Vagina (tissue), 2 donors: ENCODE measurements at regions not wholly inside any gene's neighbourhood (a gene's known extent, or its start where the extent isn't known, plus 50 kb on each side); places are given as distances from the start of the nearest gene placed in this dataset.

Experiments
- DNase-seq, 2 donors: peaks; one replicate each; pipeline ENCODE4 v3.0.0-alpha.2; 2017; ENCODE audit errors: extremely low spot score in 2 of 2
- H3K27ac ChIP-seq: fragments of 200-600 bp; sonication (generic); one replicate; pipeline ENCODE4 v1.5.1; 2019
- H3K27me3 ChIP-seq: fragments of 200-600 bp; sonication (generic); one replicate; pipeline ENCODE4 v1.5.1; 2019
- H3K36me3 ChIP-seq, 2 donors: fragments of 200-600 bp; sonication (generic); one replicate each; pipeline ENCODE4 v1.5.1; 2017 to 2019
- H3K4me1 ChIP-seq: fragments of 200-600 bp; sonication (generic); one replicate; pipeline ENCODE4 v1.5.1; 2019
- H3K4me3 ChIP-seq, 2 donors: fragments of 200-600 bp; sonication (generic); 1 replicate in 1 of 2; 2 replicates in 1 of 2; pipeline ENCODE4 v1.5.1; 2016 to 2019
- H3K9me3 ChIP-seq: fragments of 200-600 bp; sonication (generic); one replicate; pipeline ENCODE4 v1.5.1; 2019
- CTCF ChIP-seq, 3 experiments: fragments of 450-650 bp in 2 of 3; fragments of 200-600 bp in 1 of 3; sonication (generic) in 1 of 3; IDR thresholded peaks; one replicate each; pipeline ENCODE4 v1.5.1; 2017 to 2019; ENCODE audit warnings: antibody characterized with exemption in 3 of 3, mild to moderate bottlenecking in 2 of 3, moderate library complexity in 2 of 3
- POLR2A ChIP-seq, 2 donors: fragments of 450-650 bp; IDR thresholded peaks; one replicate each; pipeline ENCODE4 v1.6.1; 2017; ENCODE audit warnings: antibody characterized with exemption in 2 of 2, mild to moderate bottlenecking in 2 of 2, moderate library complexity in 2 of 2
- POLR2AphosphoS5 ChIP-seq, 2 donors: sonication (generic); formaldehyde crosslinking; IDR thresholded peaks; one replicate each; pipeline ENCODE4 v1.9.0; 2017; ENCODE audit warnings: antibody characterized with exemption in 2 of 2, mild to moderate bottlenecking in 2 of 2, low read depth in 1 of 2; ENCODE audit not compliant: insufficient read depth in 1 of 2
- intact Hi-C: fragments of 100-400 bp; cut with DNase I; formaldehyde crosslinking; loops from one replicate; pipeline ENCODE4 v1.15.1; 2023

DNA sequence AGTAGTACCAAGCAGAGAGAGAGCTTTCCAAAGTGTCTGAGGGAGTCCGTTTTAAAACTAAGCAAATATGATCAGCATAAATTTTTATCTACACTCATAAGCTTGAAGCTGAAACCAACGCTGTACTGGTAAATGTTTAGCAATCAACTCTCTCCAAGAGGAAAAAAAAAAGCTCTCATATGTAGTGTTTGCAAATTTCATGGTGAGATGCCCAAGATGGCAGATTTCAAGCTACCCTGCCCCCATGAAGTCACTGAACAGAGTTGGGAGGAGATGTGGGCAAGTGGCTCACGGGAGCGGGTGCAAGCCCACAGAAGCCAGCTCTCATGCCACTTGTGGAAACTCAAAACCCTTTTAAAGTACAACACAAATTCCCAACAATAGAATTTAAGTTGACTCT lies 475.8 kb downstream of the BCAT1 start:
- intact Hi-C loops: no loop called here
- Histone ChIP-seq H3K9me3 (no peaks in the 10 kb centered on the region), H3K36me3 (no peaks in the 10 kb centered on the region), H3K4me3 (no peak overlapping the region), H3K27me3 (no peaks in the 10 kb centered on the region), H3K27ac (no peak overlapping the region), H3K4me1 (no peaks in the 10 kb centered on the region)
- no peak for DNase-seq
- TF ChIP-seq POLR2A (IDR thresholded peaks at IDR 0.05) (no peak), POLR2AphosphoS5 (IDR thresholded peaks at IDR 0.05; ENCODE audit: insufficient read depth in 1 of 2, low read depth in 1 of 2) (no peak), CTCF (IDR thresholded peaks at IDR 0.05) (no peak)

- Histone ChIP-seq H3K36me3 (no peaks in the 10 kb centered on the region), H3K27ac (no peak overlapping the region), H3K9me3 (no peaks in the 10 kb centered on the region), H3K4me3 (no peak overlapping the region), H3K4me1 (no peaks in the 10 kb centered on the region), H3K27me3 (no peaks in the 10 kb centered on the region)
- TF ChIP-seq POLR2A (IDR thresholded peaks at IDR 0.05): no peak
- TF ChIP-seq CTCF (IDR thresholded peaks at IDR 0.05): no peak
- TF ChIP-seq POLR2AphosphoS5 (IDR thresholded peaks at IDR 0.05; ENCODE audit: insufficient read depth in 1 of 2, low read depth in 1 of 2): no peak
- DNase-seq: no peak
- intact Hi-C loops: no loop called here
These were observed 478.9 kb downstream of the BCAT1 start for GRCh38 chr12:24470050-24470449.

GRCh38 chr12:24469089-24469488 lies 479.8 kb downstream of the BCAT1 start:
- TF ChIP-seq POLR2AphosphoS5 (IDR thresholded peaks at IDR 0.05; ENCODE audit: insufficient read depth in 1 of 2, low read depth in 1 of 2): no peak
- TF ChIP-seq POLR2A (IDR thresholded peaks at IDR 0.05): no peak
- no peak for TF ChIP-seq CTCF (IDR thresholded peaks at IDR 0.05)
- Histone ChIP-seq H3K27ac (no peak overlapping the region), H3K9me3 (no peaks in the 10 kb centered on the region), H3K4me3 (no peak overlapping the region), H3K27me3 (no peaks in the 10 kb centered on the region), H3K4me1 (no peaks in the 10 kb centered on the region), H3K36me3 (no peaks in the 10 kb centered on the region)
- DNase-seq: no peak
- intact Hi-C loops: no loop called here

- intact Hi-C loops: no loop called here
- TF ChIP-seq POLR2AphosphoS5 (IDR thresholded peaks at IDR 0.05; ENCODE audit: insufficient read depth in 1 of 2, low read depth in 1 of 2) (no peak), CTCF (IDR thresholded peaks at IDR 0.05) (no peak), POLR2A (IDR thresholded peaks at IDR 0.05) (no peak)
- no peaks in the 10 kb centered on the region for H3K36me3 ChIP-seq
- no peak overlapping the region for H3K4me3 ChIP-seq
- no peak for DNase-seq
- no peaks in the 10 kb centered on the region for H3K4me1 ChIP-seq
- H3K27ac ChIP-seq: no peak overlapping the region
- no peaks in the 10 kb centered on the region for H3K9me3 ChIP-seq
- H3K27me3 ChIP-seq: no peaks in the 10 kb centered on the region
These were observed 481.7 kb downstream of the BCAT1 start for GRCh38 chr12:24467226-24467625.

DNA sequence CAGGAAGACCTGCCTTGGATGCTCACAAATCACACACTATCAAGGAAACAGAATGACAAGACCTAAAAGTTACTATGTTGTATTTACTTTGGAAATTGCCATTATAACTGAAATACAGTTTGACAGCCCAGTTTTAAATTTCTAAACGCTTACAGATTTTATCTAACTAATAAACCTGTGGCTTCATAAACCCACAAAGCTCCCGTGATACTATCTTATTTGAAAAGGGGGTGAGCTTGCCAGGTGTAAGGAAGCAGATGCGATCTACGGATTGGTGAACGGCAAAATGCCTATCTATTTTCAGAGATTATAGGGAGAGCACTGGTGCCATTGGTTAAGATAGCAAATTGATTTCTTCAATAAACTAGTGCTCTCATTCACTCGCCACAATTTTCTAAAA lies 485.5 kb downstream of the BCAT1 start:
- Histone ChIP-seq H3K4me3 (no peak overlapping the region), H3K27me3 (no peaks in the 10 kb centered on the region), H3K36me3 (no peaks in the 10 kb centered on the region), H3K9me3 (no peaks in the 10 kb centered on the region), H3K4me1 (peaks cover 6% of the 10 kb centered on the region), H3K27ac (no peak overlapping the region)
- intact Hi-C loops: no loop called here
- no peak for DNase-seq
- TF ChIP-seq POLR2A (IDR thresholded peaks at IDR 0.05) (no peak), CTCF (IDR thresholded peaks at IDR 0.05) (no peak), POLR2AphosphoS5 (IDR thresholded peaks at IDR 0.05; ENCODE audit: insufficient read depth in 1 of 2, low read depth in 1 of 2) (no peak)
